Upper lobe of right lung (tissue), 1 donor: ENCODE measurements at regions not wholly inside any gene's neighbourhood (a gene's known extent, or its start where the extent isn't known, plus 50 kb on each side); places are given as distances from the start of the nearest gene placed in this dataset.

Experiments
- ATAC-seq: fragments of 200-7000 bp; cut with Tn5 transposase; one replicate; pipeline ENCODE4 v1.9.1; 2020; ENCODE audit warnings: mild to moderate bottlenecking, moderate library complexity
- DNase-seq: peaks from one replicate; pipeline ENCODE4 v3.0.0-alpha.2; 2020
- H3K27ac ChIP-seq: fragments of 200-600 bp; one replicate; pipeline ENCODE4 v1.8.0; 2022
- H3K27me3 ChIP-seq: fragments of 200-600 bp; one replicate; pipeline ENCODE4 v1.8.0; 2022; ENCODE audit warnings: mild to moderate bottlenecking
- H3K36me3 ChIP-seq: fragments of 200-600 bp; one replicate; pipeline ENCODE4 v1.8.0; 2022
- H3K4me1 ChIP-seq: fragments of 200-600 bp; one replicate; pipeline ENCODE4 v1.8.0; 2022
- H3K4me3 ChIP-seq: fragments of 200-600 bp; one replicate; pipeline ENCODE4 v1.8.0; 2022; ENCODE audit warnings: mild to moderate bottlenecking
- H3K9me3 ChIP-seq: fragments of 200-600 bp; one replicate; pipeline ENCODE4 v1.8.0; 2022
- CTCF ChIP-seq: fragments of 200-600 bp; IDR thresholded peaks from one replicate; pipeline ENCODE4 v1.8.0; 2022; ENCODE audit warnings: antibody characterized with exemption
- intact Hi-C: fragments of 100-400 bp; cut with DNase I; formaldehyde crosslinking; loops from one replicate; pipeline ENCODE4 v1.11.0; 2022
- donor health status: DM: no; HTN: yes; CAD: no; lungs with severe emphysema.

GRCh38 chr16:65453646-65454045, 331.8 kb upstream of the CDH11 start:
- intact Hi-C loops, result no loop called here
- H3K4me3 ChIP-seq, result no peak overlapping the region
- ATAC-seq, result no peak

GRCh38 chr16:65449526-65449925, 327.7 kb upstream of the CDH11 start:
- no peaks in the 10 kb centered on the region for H3K9me3 ChIP-seq
- no peaks in the 10 kb centered on the region for H3K4me1 ChIP-seq
- no peak overlapping the region for H3K27ac ChIP-seq
- no peak for TF ChIP-seq CTCF
- H3K27me3 ChIP-seq, result no peaks in the 10 kb centered on the region
- DNase-seq, result no peak
- no peak for ATAC-seq
- H3K4me3 ChIP-seq, result no peak overlapping the region
- H3K36me3 ChIP-seq, result no peaks in the 10 kb centered on the region
- intact Hi-C loops, result no loop called here

More at GRCh38 chr16:65453646-65454045, 331.8 kb upstream of the CDH11 start:
- no peaks in the 10 kb centered on the region for H3K4me1 ChIP-seq
- no peak for TF ChIP-seq CTCF
- H3K27ac ChIP-seq, result no peak overlapping the region
- no peaks in the 10 kb centered on the region for H3K9me3 ChIP-seq
- H3K27me3 ChIP-seq, result no peaks in the 10 kb centered on the region
- H3K36me3 ChIP-seq, result no peaks in the 10 kb centered on the region
- no peak for DNase-seq

- no peaks in the 10 kb centered on the region for H3K4me1 ChIP-seq
- H3K27me3 ChIP-seq, result no peaks in the 10 kb centered on the region
- intact Hi-C loops, result no loop called here
- no peaks in the 10 kb centered on the region for H3K36me3 ChIP-seq
- H3K9me3 ChIP-seq, result no peaks in the 10 kb centered on the region
- H3K27ac ChIP-seq, result no peak overlapping the region
- DNase-seq (no peak), ATAC-seq (no peak)
- no peak for TF ChIP-seq CTCF
- H3K4me3 ChIP-seq, result no peak overlapping the region
Observed at GRCh38 chr16:65446427-65446826, 324.6 kb upstream of the CDH11 start.

- Histone ChIP-seq H3K27ac (no peak overlapping the region), H3K4me3 (no peak overlapping the region), H3K36me3 (no peaks in the 10 kb centered on the region), H3K9me3 (no peaks in the 10 kb centered on the region), H3K27me3 (no peaks in the 10 kb centered on the region), H3K4me1 (no peaks in the 10 kb centered on the region)
- DNase-seq (no peak), ATAC-seq (no peak)
- intact Hi-C loops, result no loop called here
- no peak for TF ChIP-seq CTCF
Observed at GRCh38 chr16:65445313-65446260, 323.7 kb upstream of the CDH11 start.

- intact Hi-C loops, result no loop called here
- Histone ChIP-seq H3K4me3 (no peak overlapping the region), H3K4me1 (no peaks in the 10 kb centered on the region), H3K36me3 (no peaks in the 10 kb centered on the region), H3K27ac (no peak overlapping the region), H3K9me3 (no peaks in the 10 kb centered on the region), H3K27me3 (no peaks in the 10 kb centered on the region)
- no peak for ATAC-seq
- DNase-seq, result no peak
- no peak for TF ChIP-seq CTCF
Observed at GRCh38 chr16:65441501-65441900, 319.6 kb upstream of the CDH11 start.
